Astrocyte of the spinal cord (primary cell): ENCODE measurements at regions not wholly inside any gene's neighbourhood (a gene's known extent, or its start where the extent isn't known, plus 50 kb on each side); places are given as distances from the start of the nearest gene placed in this dataset.

Source experiments
- DNase-seq: peaks from one replicate; pipeline ENCODE4 v3.0.0; 2011; ENCODE audit warnings: low read depth, low spot score
- H3K4me3 ChIP-seq: 2 replicates; pipeline ENCODE4 v1.5.1; 2011; ENCODE audit warnings: low read depth, mild to moderate bottlenecking, low read length, moderate library complexity
- in situ Hi-C: cut with HindIII; loops from 2 replicates; pipeline ENCODE4 v1.10.0; 2017; ENCODE audit warnings: low sequenced_read_pairs
- TF ChIP-seq, protein P1 (sequence below): IDR thresholded peaks from 2 replicates; pipeline ENCODE4 v1.5.1; 2012; ENCODE audit warnings: low read depth, mild to moderate bottlenecking, low read length, inconsistent platforms

- H3K4me3 ChIP-seq = no peak overlapping the region
- in situ Hi-C loops = no loop called here
- DNase-seq = no peak
- TF ChIP-seq, protein P1, sequence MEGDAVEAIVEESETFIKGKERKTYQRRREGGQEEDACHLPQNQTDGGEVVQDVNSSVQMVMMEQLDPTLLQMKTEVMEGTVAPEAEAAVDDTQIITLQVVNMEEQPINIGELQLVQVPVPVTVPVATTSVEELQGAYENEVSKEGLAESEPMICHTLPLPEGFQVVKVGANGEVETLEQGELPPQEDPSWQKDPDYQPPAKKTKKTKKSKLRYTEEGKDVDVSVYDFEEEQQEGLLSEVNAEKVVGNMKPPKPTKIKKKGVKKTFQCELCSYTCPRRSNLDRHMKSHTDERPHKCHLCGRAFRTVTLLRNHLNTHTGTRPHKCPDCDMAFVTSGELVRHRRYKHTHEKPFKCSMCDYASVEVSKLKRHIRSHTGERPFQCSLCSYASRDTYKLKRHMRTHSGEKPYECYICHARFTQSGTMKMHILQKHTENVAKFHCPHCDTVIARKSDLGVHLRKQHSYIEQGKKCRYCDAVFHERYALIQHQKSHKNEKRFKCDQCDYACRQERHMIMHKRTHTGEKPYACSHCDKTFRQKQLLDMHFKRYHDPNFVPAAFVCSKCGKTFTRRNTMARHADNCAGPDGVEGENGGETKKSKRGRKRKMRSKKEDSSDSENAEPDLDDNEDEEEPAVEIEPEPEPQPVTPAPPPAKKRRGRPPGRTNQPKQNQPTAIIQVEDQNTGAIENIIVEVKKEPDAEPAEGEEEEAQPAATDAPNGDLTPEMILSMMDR = peak; percentile 22
Observed at GRCh38 chr14:106491851-106492250, 965.5 kb downstream of the TMEM121 start.

DNA sequence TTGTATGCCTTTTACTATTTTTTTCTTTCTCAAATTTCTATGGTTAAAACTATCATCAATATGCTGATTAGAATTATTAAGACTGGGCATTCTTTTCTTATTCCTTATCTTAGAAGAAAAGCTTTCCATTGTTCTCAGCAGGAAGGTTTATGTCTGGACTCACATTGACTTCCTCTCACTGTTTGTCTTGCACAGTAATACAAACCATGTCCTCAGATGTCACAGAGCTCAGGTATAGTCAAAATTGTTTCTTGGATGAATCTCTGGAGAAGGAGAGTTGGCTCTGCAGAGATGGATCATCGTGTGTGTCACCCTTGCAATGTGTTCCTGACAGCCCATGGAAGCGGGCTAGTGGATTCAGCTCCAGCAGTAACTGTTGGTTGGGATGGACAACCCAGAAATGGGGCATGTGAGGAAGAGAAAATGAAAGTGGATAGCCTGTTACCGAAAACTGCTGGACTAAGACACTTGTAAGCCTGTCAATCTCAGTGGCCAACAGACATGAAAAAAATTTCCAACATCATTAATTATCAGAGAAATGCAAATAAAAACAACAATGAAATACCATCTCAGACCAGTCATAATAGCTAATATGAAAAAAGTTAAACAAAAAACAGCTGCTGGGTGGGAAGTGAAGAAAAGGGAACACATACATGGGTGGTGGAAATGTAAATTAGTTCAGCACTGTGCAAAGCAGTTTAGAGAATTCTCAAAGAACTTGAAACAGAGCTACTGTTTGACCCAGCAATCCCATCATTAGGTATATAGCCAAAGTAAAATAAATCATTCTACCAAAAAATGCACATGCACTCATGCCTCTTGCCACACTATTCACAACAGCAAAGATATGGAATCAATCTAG is 967.8 kb downstream of the TMEM121 start:
- H3K4me3 ChIP-seq = no peak overlapping the region
- in situ Hi-C loops = no loop called here
- DNase-seq = no peak
- TF ChIP-seq, protein P1 = no peak

DNA sequence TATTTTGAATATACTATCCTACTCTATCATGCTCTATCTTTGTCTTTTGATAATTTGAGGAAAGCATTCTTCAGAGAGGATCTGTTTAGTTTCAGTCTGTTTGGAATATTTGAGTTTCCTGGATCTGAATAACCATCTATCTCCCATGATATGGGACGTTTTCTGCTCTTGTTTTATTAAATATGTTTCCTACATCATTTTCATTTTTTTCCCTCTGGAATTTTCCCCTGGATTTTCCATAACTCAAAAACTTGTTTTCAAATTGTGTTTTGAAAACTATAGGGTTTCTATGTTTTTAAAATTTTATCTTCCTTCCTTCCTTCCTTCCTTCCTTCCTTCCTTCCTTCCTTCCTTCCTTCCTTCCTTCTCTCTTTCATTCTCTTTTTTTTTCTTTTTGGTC is 974.2 kb downstream of the TMEM121 start:
- no peak overlapping the region for H3K4me3 ChIP-seq
- DNase-seq = no peak
- TF ChIP-seq, protein P1 = no peak
- in situ Hi-C loops = no loop called here

DNA sequence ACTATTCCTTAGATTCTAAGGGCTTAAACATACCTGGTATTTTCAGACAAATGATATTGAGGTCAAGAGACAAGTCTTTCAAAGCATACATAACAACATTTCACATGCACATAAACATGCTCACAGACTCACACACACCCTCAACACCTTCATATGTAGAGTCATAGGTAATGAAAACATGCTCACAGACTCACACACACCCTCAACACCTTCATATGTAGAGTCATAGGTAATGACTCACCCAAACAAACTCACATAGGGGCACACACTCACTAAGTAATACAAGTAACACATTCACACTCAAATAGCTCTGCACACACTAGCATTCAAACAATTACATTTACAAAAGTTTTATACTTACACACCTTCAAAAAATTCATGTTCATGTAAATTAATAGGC is 975.5 kb downstream of the TMEM121 start:
- no peak for DNase-seq
- H3K4me3 ChIP-seq = no peak overlapping the region
- in situ Hi-C loops = no loop called here
- TF ChIP-seq, protein P1 = no peak

GRCh38 chr14:106505366-106505765 is 979.0 kb downstream of the TMEM121 start:
- TF ChIP-seq, protein P1 = no peak
- no peak overlapping the region for H3K4me3 ChIP-seq
- in situ Hi-C loops = no loop called here
- DNase-seq = no peak

DNA sequence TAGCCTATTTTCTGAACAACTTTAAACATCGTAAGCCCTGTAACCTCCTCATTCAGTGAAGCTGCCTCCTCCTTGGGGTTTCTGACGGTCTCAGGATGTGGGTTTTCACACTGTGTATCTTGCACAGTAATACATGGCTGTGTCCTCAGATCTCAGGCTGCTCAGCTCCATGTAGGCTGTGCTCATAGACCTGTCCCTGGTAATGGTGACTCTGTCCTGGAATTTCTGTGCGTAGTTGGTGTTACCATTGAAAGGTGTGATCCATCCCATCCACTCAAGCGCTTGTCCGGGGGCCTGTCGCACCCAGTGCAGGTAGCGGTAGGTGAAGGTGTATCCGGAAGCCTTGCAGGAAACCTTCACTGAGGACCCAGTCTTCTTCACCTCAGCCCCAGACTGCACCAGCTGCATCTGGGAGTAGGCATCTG is 980.5 kb downstream of the TMEM121 start:
- no peak for DNase-seq
- TF ChIP-seq, protein P1 = no peak
- in situ Hi-C loops = no loop called here
- H3K4me3 ChIP-seq = no peak overlapping the region
